ENCODE measurements at regions not wholly inside any gene's neighbourhood (a gene's known extent, or its start where the extent isn't known, plus 50 kb on each side); places are given as distances from the start of the nearest gene placed in this dataset.

- Mint-ChIP-seq H3K4me1 (no peaks in the 10 kb centered on the region), H3K9me3 (no peaks in the 10 kb centered on the region), H3K36me3 (no peaks in the 10 kb centered on the region), H3K4me3 (no peak overlapping the region), H3K27me3 (peaks cover 3% of the 10 kb centered on the region), H3K27ac (no peak overlapping the region)
Observed at GRCh38 chr19:31505596-31505910, 156.3 kb upstream of the TSHZ3 start.

DNA sequence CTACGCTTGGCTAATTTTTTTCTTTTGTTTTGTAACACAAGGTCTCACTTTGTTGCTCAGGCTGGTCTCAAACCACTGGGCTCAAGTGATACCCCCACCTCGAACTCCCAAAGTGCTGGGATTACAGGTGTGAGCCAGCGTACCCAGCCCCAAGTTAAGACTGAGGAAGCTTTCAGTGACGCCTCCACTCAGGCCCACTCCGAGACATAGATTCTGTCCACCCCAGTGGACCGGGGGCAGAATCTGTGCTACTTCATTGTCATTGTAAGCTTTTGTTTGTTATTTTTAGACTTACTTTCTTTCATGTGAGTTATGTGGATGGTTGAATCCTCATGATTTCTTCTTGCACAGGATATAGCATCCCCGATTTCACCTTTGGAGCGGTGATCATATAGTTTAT is 156.9 kb upstream of the TSHZ3 start:
- no peaks in the 10 kb centered on the region for H3K9me3 Mint-ChIP-seq
- H3K4me3 Mint-ChIP-seq, result no peak overlapping the region
- no peak overlapping the region for H3K27ac Mint-ChIP-seq
- no peaks in the 10 kb centered on the region for H3K4me1 Mint-ChIP-seq
- H3K27me3 Mint-ChIP-seq, result peaks cover 3% of the 10 kb centered on the region
- no peaks in the 10 kb centered on the region for H3K36me3 Mint-ChIP-seq

GRCh38 chr19:31510635-31511034 is 161.4 kb upstream of the TSHZ3 start:
- no peaks in the 10 kb centered on the region for H3K9me3 Mint-ChIP-seq
- H3K4me3 Mint-ChIP-seq, result no peak overlapping the region
- H3K36me3 Mint-ChIP-seq, result no peaks in the 10 kb centered on the region
- H3K27ac Mint-ChIP-seq, result no peak overlapping the region
- peaks cover 2% of the 10 kb centered on the region for H3K27me3 Mint-ChIP-seq
- no peaks in the 10 kb centered on the region for H3K4me1 Mint-ChIP-seq

GRCh38 chr19:31511098-31511497 is 161.9 kb upstream of the TSHZ3 start:
- H3K27ac Mint-ChIP-seq, result no peak overlapping the region
- H3K27me3 Mint-ChIP-seq, result peaks cover 2% of the 10 kb centered on the region
- no peaks in the 10 kb centered on the region for H3K36me3 Mint-ChIP-seq
- H3K4me3 Mint-ChIP-seq, result no peak overlapping the region
- H3K9me3 Mint-ChIP-seq, result no peaks in the 10 kb centered on the region
- no peaks in the 10 kb centered on the region for H3K4me1 Mint-ChIP-seq

DNA sequence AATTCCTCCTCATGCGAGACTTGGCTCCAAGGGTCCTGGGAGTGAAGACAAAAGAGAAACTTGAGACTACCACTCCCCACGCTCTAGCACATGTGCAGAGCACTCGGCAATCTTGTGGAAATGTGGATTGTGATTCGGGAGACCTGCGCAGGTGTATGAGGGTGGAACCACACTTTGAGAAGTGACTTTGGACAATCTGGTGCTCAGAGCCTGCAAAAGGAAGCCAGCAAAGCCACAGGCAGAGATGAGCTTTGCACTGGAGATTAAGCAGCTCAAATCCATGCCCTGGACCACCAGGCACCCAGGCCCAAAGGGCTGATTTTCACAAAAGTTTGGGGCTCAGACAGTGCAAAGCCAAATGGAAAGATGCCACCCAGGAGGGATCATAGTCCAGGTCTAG is 162.5 kb upstream of the TSHZ3 start:
- Mint-ChIP-seq H3K27ac (no peak overlapping the region), H3K9me3 (no peaks in the 10 kb centered on the region), H3K4me3 (no peak overlapping the region), H3K27me3 (peaks cover 2% of the 10 kb centered on the region), H3K4me1 (no peaks in the 10 kb centered on the region), H3K36me3 (no peaks in the 10 kb centered on the region)

- H3K9me3 Mint-ChIP-seq, result no peaks in the 10 kb centered on the region
- peaks cover 2% of the 10 kb centered on the region for H3K27me3 Mint-ChIP-seq
- no peaks in the 10 kb centered on the region for H3K36me3 Mint-ChIP-seq
- H3K27ac Mint-ChIP-seq, result no peak overlapping the region
- no peak overlapping the region for H3K4me3 Mint-ChIP-seq
- no peaks in the 10 kb centered on the region for H3K4me1 Mint-ChIP-seq
Observed at GRCh38 chr19:31512181-31512970, 163.1 kb upstream of the TSHZ3 start.

- no peaks in the 10 kb centered on the region for H3K9me3 Mint-ChIP-seq
- no peaks in the 10 kb centered on the region for H3K4me1 Mint-ChIP-seq
- H3K27ac Mint-ChIP-seq, result no peak overlapping the region
- H3K4me3 Mint-ChIP-seq, result no peak overlapping the region
- peaks cover 2% of the 10 kb centered on the region for H3K27me3 Mint-ChIP-seq
- H3K36me3 Mint-ChIP-seq, result no peaks in the 10 kb centered on the region
Observed at GRCh38 chr19:31513841-31514240, 164.6 kb upstream of the TSHZ3 start.

GRCh38 chr19:31515931-31516330 is 166.7 kb upstream of the TSHZ3 start:
- Mint-ChIP-seq H3K27me3 (peaks cover 2% of the 10 kb centered on the region), H3K36me3 (no peaks in the 10 kb centered on the region), H3K4me3 (no peak overlapping the region), H3K27ac (no peak overlapping the region), H3K4me1 (no peaks in the 10 kb centered on the region), H3K9me3 (no peaks in the 10 kb centered on the region)

DNA sequence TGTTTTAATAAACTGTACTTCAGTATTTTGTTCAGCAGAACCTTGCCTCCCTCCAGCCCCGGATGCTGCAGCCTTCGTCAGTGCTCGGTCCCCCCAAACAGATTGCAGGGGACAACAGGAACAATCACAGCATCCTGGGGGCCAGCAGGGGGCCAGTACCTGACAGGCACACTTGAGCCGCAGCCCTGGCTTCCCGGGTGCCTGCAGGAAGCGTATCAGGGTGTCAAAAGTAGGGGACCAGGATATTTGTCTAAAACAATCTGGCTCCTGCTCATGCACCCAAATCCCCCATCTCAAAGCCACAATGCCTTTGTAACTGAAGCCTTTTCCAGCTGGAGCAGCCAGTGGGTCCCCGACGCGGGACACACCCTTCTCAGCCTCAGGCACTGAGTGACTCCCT is 167.5 kb upstream of the TSHZ3 start:
- H3K36me3 Mint-ChIP-seq, result no peaks in the 10 kb centered on the region
- H3K27me3 Mint-ChIP-seq, result peaks cover 2% of the 10 kb centered on the region
- no peak overlapping the region for H3K27ac Mint-ChIP-seq
- H3K4me3 Mint-ChIP-seq, result no peak overlapping the region
- H3K9me3 Mint-ChIP-seq, result no peaks in the 10 kb centered on the region
- no peaks in the 10 kb centered on the region for H3K4me1 Mint-ChIP-seq

DNA sequence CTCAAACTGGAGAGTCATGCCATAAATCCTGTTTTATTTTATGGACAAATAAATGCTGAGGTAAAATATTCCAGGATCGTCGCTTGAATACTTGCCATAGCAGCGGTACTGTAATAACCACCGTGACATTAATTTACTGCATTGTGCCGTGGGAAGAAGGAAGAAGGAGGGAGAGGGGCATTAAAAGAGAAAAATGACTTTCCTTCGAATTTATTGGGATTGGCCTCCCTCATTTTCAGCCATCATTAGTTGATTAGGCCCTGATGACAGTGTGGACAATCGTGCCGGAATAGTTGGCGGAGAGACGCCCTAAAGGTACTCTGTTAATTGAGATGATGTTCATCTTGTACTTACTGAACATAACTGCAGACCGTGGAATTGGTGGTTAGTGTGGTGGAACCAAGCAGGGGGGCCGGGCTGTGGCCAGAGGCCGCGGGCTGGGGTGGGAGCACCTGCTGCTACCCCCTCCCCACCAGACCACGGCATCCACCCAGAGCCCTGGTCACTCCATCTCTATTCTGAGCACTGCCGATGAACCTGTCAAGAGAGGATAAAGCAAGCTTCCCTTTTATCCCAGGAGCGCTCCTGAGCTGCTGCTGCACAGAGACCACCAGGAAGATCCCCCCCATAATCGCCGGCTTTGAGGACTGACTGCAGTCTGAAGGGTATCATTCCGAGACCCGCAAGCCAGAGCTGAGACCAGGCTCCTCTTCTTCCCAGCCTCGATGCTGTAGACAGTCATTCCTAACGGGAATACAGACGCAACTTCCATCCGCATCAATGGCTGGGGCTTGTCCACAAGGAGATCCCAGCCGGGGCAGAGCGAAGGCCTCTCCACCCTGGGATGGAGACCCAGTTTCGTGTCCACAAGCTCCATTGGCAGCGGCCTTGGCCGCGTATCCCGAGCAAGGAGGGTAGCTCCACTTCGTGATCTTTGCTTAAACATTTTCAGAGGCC is 168.3 kb upstream of the TSHZ3 start:
- Mint-ChIP-seq H3K27me3 (peaks cover 2% of the 10 kb centered on the region), H3K4me1 (no peaks in the 10 kb centered on the region), H3K36me3 (no peaks in the 10 kb centered on the region)

DNA sequence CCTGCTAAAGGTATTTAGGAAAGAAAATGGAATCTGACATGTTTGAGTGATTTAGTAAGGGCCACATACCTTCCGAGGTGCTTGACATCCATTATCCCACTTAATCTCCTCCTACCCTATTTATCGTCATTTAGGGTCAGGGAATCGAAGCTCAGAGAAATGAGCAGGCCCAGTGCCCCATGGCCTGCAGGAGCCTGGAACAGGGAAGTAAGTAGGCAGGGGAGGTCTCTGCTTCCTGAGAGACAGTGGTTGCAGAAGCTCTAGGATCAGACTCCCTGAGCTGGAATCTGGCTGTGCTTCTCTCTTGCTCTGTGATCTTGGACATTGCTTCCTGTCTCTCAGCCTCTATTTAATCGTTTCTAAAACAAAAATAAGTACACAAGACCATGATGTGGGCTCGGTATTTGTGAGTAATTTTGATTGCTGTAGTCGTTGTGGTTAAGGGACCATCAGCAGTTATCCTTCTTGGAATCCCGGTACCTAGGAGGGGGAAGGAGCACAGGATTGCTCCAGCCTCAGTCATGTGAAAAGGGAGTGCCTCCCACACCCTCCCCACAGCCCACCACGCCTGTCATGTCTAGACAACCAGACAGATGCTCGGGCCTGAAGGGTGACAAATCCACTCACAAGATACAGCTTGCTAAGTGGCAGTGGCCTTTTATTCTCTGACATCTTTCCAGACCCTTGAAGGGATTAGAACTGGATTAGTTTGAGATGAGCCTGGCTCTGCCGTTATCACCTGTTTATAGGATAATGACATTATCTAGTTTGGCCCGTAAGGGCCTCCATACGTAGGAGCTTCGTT is 169.2 kb upstream of the TSHZ3 start:
- no peaks in the 10 kb centered on the region for H3K36me3 Mint-ChIP-seq

More for the DNA sequence above, 168.3 kb upstream of the TSHZ3 start:
- no peak overlapping the region for H3K27ac Mint-ChIP-seq
- no peaks in the 10 kb centered on the region for H3K9me3 Mint-ChIP-seq
- H3K4me3 Mint-ChIP-seq, result no peak overlapping the region

GRCh38 chr19:31519256-31519655 is 170.0 kb upstream of the TSHZ3 start:
- H3K4me3 Mint-ChIP-seq, result no peak overlapping the region
- H3K27ac Mint-ChIP-seq, result no peak overlapping the region

More for the DNA sequence above, 169.2 kb upstream of the TSHZ3 start:
- Mint-ChIP-seq H3K4me3 (no peak overlapping the region), H3K27ac (no peak overlapping the region), H3K27me3 (no peaks in the 10 kb centered on the region), H3K4me1 (no peaks in the 10 kb centered on the region), H3K9me3 (no peaks in the 10 kb centered on the region)

GRCh38 chr19:31519908-31520307 is 170.7 kb upstream of the TSHZ3 start:
- peaks cover 4% of the 10 kb centered on the region for H3K27me3 Mint-ChIP-seq
- H3K27ac Mint-ChIP-seq, result no peak overlapping the region
- H3K9me3 Mint-ChIP-seq, result peaks cover 5% of the 10 kb centered on the region
- no peaks in the 10 kb centered on the region for H3K4me1 Mint-ChIP-seq
- H3K4me3 Mint-ChIP-seq, result no peak overlapping the region
- H3K36me3 Mint-ChIP-seq, result peaks cover 3% of the 10 kb centered on the region

More at GRCh38 chr19:31519256-31519655, 170.0 kb upstream of the TSHZ3 start:
- H3K27me3 Mint-ChIP-seq, result no peaks in the 10 kb centered on the region
- no peaks in the 10 kb centered on the region for H3K36me3 Mint-ChIP-seq
- H3K9me3 Mint-ChIP-seq, result no peaks in the 10 kb centered on the region
- H3K4me1 Mint-ChIP-seq, result no peaks in the 10 kb centered on the region

DNA sequence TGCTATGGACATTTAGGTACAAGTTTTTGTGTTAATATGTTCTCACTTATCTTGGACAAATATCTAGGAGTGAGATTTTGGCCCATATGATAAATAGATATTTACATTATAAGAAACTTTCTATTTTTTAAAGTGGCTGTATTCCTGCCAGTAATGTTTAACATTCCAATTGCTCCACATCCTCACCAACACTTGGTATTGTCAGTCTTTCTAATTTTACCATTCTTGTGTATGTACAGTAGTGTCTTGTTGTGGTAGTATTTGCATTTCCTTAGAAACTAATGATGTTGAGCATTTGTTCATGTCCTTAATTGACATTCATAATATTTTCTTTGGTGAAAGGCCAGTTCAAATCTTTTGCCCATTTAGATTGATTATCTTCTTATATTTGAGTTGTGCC is 171.4 kb upstream of the TSHZ3 start:
- Mint-ChIP-seq H3K9me3 (peaks cover 5% of the 10 kb centered on the region), H3K27ac (no peak overlapping the region), H3K4me1 (no peaks in the 10 kb centered on the region), H3K4me3 (no peak overlapping the region), H3K36me3 (peaks cover 3% of the 10 kb centered on the region), H3K27me3 (peaks cover 4% of the 10 kb centered on the region)

- Mint-ChIP-seq H3K9me3 (peaks cover 11% of the 10 kb centered on the region), H3K27me3 (peaks cover 5% of the 10 kb centered on the region), H3K4me1 (no peaks in the 10 kb centered on the region), H3K36me3 (peaks cover 3% of the 10 kb centered on the region), H3K27ac (no peak overlapping the region), H3K4me3 (no peak overlapping the region)
Observed at GRCh38 chr19:31525610-31526147, 176.4 kb upstream of the TSHZ3 start.
